HUES6 (cell line): ENCODE measurements at regions not wholly inside any gene's neighbourhood (a gene's known extent, or its start where the extent isn't known, plus 50 kb on each side); places are given as distances from the start of the nearest gene placed in this dataset.

Experiments used
- H3K27ac ChIP-seq: 2 replicates; pipeline ENCODE4 v1.7.0; 2013; ENCODE audit warnings: low read depth, mild to moderate bottlenecking, low read length, inconsistent platforms
- H3K27me3 ChIP-seq: 2 replicates; pipeline ENCODE4 v1.6.1; 2013; ENCODE audit warnings: low read length; ENCODE audit not compliant: control insufficient read depth, insufficient read depth
- H3K36me3 ChIP-seq: 2 replicates; pipeline ENCODE4 v1.6.1; 2013; ENCODE audit warnings: low read length; ENCODE audit not compliant: control insufficient read depth, insufficient read depth
- H3K4me1 ChIP-seq: 2 replicates; pipeline ENCODE4 v1.6.1; 2013; ENCODE audit warnings: low read length; ENCODE audit not compliant: control insufficient read depth, insufficient read depth
- H3K4me3 ChIP-seq: 2 replicates; pipeline ENCODE4 v1.5.1; 2013; ENCODE audit warnings: low read depth, low read length
- H3K9ac ChIP-seq: one replicate; pipeline ENCODE4 v1.6.1; 2013; ENCODE audit warnings: mild to moderate bottlenecking, low read length
- H3K9me3 ChIP-seq: 2 replicates; pipeline ENCODE4 v1.6.1; 2013; ENCODE audit warnings: low read depth, low read length; ENCODE audit not compliant: control insufficient read depth, insufficient read depth

DNA sequence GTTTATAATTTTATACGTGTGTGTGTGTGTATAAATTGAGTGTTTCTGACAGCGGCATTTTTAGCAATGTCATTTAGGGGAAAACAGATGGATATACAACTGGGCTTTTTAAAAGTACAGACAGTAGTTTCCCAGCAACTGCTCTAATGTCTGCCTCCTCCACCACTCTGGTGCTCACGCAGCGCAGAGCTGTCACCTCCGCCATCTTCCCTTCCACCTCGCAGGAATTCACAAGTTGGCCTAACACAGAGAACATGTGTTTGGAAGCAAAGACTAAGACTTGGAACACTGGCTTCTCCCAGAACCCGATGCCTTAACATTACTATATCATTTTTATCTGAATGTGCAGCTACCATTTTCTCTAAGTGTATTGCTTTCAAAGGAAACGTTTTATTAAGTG is 158.3 kb upstream of the FSTL5 start:
- no peak overlapping the region for H3K27ac ChIP-seq
- no peaks in the 10 kb centered on the region for H3K36me3 ChIP-seq
- no peak overlapping the region for H3K4me3 ChIP-seq
- no peaks in the 10 kb centered on the region for H3K4me1 ChIP-seq
- no peak overlapping the region for H3K9ac ChIP-seq
- H3K9me3 ChIP-seq = no peaks in the 10 kb centered on the region
- H3K27me3 ChIP-seq = no peaks in the 10 kb centered on the region

DNA sequence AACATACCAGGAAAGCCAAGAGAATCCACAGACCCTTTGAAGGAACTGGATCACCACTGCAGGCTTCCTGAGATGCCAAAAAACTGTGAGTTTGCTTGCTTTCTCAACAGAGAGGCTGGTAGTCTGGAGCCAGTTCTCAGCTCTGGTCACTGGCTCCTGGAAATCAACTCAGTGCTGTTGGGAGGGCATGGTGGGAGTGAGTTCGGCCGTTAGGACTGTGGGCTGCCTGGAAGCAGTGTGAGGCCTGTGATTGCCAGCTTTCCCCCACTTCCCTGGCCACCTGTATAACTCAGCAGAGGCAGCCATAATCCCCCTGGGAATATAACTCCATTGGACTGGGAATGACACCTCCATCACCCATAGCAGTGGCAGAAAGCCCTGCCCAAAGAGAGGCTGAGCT is 122.0 kb upstream of the FSTL5 start:
- Histone ChIP-seq H3K27ac (no peak overlapping the region), H3K9ac (no peak overlapping the region), H3K4me3 (no peak overlapping the region), H3K9me3 (no peaks in the 10 kb centered on the region), H3K4me1 (no peaks in the 10 kb centered on the region), H3K27me3 (no peaks in the 10 kb centered on the region), H3K36me3 (no peaks in the 10 kb centered on the region)

DNA sequence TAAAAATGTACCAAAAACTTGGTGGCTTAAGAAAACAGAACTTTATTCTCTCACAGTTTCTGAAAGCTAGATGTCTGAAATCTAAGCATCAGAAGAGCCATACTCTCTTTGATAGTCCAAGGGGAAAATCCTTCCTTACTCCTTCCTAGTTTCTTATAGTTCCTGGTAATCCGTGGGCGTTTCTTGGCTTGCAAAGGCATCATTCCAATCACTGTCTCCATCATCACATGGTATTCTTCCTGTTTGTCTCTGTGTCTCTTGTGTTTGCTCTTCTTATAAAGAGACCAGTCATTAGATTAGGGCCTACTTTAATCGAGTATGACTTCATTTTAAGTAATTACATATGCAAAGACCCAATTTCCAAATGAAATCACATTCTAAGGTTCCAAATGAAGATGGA is 118.9 kb upstream of the FSTL5 start:
- Histone ChIP-seq H3K4me1 (no peaks in the 10 kb centered on the region), H3K9ac (no peak overlapping the region), H3K36me3 (no peaks in the 10 kb centered on the region), H3K9me3 (no peaks in the 10 kb centered on the region), H3K27ac (no peak overlapping the region), H3K4me3 (no peak overlapping the region), H3K27me3 (no peaks in the 10 kb centered on the region)

DNA sequence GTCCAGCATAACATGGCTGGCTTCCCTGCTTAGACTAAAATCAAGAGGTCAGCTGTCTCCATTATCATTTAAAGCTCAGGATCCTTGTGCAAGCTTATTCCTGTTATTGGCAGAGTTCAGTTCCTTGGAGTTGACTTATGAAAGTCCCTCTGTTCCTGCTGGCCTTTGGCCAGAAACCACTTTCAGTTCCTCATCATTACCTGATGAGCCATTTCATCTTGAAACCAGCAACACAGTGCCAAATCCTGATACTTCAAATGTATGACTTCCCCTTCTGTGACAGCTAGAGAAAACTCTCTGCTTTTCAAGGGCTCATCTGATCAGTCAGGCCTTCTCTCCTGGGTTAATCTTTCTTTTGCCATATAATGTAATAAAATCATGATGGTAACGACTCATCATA is 110.6 kb upstream of the FSTL5 start:
- H3K4me3 ChIP-seq = no peak overlapping the region
- H3K9ac ChIP-seq = no peak overlapping the region
- H3K9me3 ChIP-seq = no peaks in the 10 kb centered on the region
- H3K27me3 ChIP-seq = no peaks in the 10 kb centered on the region
- no peaks in the 10 kb centered on the region for H3K36me3 ChIP-seq
- no peaks in the 10 kb centered on the region for H3K4me1 ChIP-seq
- H3K27ac ChIP-seq = no peak overlapping the region

DNA sequence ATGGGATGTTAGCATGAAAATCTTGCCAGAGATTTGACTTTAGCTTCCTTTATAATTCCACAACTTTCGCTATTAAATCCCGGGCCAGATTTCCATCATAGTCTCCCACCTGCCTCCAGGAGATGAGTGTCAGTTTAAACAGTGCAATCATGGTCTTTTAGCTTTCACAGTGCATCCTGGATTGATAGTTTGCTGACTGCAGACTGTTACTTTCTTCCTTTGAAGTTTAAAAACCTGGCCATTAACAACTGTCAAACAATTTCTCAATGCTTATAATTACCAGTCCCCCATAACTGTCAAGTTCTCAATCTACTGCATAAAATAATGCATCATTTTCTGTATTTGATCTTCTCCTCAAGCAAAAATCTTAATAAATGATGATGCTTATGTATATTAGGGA is 108.4 kb upstream of the FSTL5 start:
- no peaks in the 10 kb centered on the region for H3K9me3 ChIP-seq
- H3K27ac ChIP-seq = no peak overlapping the region
- no peaks in the 10 kb centered on the region for H3K27me3 ChIP-seq
- H3K4me1 ChIP-seq = no peaks in the 10 kb centered on the region
- no peaks in the 10 kb centered on the region for H3K36me3 ChIP-seq
- no peak overlapping the region for H3K4me3 ChIP-seq
- H3K9ac ChIP-seq = no peak overlapping the region

DNA sequence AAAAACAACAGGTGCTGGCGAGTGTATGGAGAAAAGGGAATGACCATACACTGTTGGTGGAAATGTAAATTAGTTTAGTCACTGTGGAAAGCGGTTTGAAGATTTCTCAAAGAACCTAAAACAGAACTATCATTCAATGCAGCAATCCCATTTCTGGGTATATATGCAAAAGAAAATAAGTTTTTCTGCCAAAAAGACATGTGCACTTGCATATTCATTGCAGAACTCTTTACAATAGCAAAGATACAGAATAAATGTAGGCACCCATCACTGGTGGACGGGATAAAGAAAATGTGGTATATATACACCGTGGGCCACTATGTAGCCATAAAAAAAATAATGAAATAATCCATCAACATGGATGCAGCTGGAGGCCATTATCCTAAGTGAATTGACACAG is 105.1 kb upstream of the FSTL5 start:
- H3K27ac ChIP-seq = no peak overlapping the region
- peaks cover 6% of the 10 kb centered on the region; the same call in 1 of the 2 replicates for H3K9me3 ChIP-seq
- H3K9ac ChIP-seq = no peak overlapping the region
- H3K4me3 ChIP-seq = no peak overlapping the region
- H3K27me3 ChIP-seq = no peaks in the 10 kb centered on the region
- no peaks in the 10 kb centered on the region for H3K36me3 ChIP-seq
- H3K4me1 ChIP-seq = no peaks in the 10 kb centered on the region

DNA sequence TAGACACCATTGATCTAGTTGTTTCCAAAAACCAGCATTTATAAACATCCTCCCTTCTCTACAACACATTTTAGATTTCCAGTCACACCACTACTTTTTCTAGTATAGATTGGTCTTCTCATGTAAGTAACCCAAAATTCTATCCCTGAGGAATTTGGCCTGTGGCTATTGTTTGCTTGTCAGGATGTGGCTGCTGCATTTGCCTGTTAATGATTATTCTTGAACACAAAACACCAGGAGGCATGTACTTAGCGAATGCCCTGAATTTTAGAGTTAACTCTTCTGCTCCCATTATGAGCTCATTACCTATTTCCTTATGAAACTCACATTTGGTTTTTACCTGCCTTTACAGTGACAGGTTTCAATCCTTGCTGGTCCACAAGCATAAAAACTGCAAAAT is 102.0 kb upstream of the FSTL5 start:
- peaks cover 6% of the 10 kb centered on the region; the same call in 1 of the 2 replicates for H3K9me3 ChIP-seq
- H3K9ac ChIP-seq = no peak overlapping the region
- no peaks in the 10 kb centered on the region for H3K4me1 ChIP-seq
- no peaks in the 10 kb centered on the region for H3K36me3 ChIP-seq
- no peak overlapping the region for H3K27ac ChIP-seq
- H3K27me3 ChIP-seq = no peaks in the 10 kb centered on the region
- H3K4me3 ChIP-seq = no peak overlapping the region

DNA sequence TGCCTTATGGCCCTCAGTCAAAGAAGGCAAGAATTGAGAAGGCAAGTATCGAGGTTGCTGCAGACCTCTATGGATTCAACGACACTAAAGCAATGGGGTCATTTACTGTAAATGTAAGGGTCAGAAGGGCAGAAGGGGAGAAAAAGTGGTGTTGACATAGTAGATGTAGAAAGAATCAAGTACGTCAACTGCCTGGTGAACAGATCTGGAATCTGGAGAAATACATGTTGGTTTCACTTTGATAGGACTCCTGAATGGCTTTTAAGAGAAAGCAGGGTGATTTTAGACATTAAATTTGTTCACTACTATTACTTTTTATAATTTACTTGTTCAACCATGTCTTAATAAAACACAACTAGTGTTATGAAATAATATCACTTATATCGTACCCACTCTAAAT is 81.3 kb upstream of the FSTL5 start:
- Histone ChIP-seq H3K4me3 (no peak overlapping the region), H3K27me3 (no peaks in the 10 kb centered on the region), H3K36me3 (no peaks in the 10 kb centered on the region), H3K27ac (no peak overlapping the region), H3K9ac (no peak overlapping the region), H3K9me3 (no peaks in the 10 kb centered on the region), H3K4me1 (no peaks in the 10 kb centered on the region)

DNA sequence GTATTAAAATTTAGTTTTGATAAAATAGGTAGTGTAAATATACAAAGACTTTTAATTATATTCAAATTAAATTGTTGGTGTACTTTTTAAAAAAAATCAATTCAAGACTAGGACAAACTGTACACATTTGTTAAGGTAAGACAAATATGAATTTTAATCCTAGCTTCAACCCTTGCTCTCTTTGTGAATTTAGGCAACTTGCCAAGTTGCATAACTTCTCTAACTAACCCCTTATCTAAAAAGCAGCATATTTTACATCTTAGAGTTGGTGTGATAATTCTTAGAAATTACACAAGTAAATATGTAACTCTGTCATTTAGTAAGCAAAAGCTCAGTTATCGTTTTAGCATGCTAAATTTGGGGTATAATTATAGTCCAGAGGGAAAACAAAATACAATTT is 78.1 kb upstream of the FSTL5 start:
- Histone ChIP-seq H3K27me3 (no peaks in the 10 kb centered on the region), H3K4me3 (no peak overlapping the region), H3K36me3 (no peaks in the 10 kb centered on the region), H3K9me3 (no peaks in the 10 kb centered on the region), H3K9ac (no peak overlapping the region), H3K27ac (no peak overlapping the region), H3K4me1 (no peaks in the 10 kb centered on the region)

DNA sequence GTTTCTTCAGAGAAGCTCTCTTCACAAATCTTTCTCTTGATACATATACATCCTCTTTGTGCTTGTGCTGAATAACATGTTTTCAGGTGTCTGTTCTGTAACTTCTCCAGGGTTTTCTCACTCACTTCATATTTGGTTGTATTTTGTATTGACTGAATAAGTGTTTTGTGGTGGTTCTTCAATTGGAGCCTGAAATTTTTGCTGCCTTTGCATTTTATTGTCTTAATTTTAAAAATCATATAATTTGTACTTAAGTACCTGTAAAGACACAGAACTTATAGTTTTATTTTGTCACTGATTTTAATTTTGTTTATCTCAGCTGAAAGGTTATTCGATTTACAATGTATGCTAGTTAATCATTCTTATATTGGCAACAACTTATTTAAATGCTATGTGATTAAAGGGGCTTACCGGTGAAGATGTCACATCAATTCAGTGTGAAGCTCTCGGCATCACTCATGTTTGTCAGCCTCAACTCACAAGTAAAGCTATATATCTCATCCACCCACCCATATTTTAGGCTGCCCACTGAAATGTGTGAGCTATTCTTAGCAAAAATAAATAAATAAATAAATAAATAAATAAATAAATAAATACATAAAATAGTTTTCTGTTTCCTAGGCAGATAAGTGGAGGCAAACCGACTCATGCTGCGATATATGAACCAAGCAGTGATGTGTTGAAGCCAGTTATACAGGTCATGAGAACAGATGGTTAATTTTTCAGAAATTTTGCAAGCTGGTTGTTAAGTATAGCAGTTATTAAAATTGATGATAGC is 76.4 kb upstream of the FSTL5 start:
- Histone ChIP-seq H3K9me3 (no peaks in the 10 kb centered on the region), H3K9ac (no peak overlapping the region), H3K4me1 (no peaks in the 10 kb centered on the region), H3K36me3 (no peaks in the 10 kb centered on the region), H3K27ac (no peak overlapping the region), H3K27me3 (no peaks in the 10 kb centered on the region), H3K4me3 (no peak overlapping the region)

DNA sequence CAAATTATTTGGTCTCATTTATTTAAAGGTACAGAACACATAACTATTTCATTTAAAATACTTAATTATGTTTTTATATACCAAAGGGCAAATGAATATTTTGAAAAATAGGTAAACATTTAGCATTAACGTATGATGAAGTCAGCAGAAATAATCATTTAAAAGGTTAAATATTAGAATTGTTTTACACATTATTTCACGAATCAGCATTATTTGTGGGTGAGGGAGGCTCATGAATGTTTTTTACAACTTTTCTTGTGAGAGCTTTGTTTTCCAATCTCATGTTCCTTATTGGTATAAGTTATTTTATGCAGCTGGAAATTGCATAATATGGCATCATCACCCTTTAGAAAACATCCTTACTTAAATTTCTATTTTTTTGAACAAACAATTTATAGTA is 73.9 kb upstream of the FSTL5 start:
- H3K9me3 ChIP-seq = 0 out of 2 replicates have a peak, but pooled peaks cover 2% of the 10 kb centered on the region
- H3K9ac ChIP-seq = no peak overlapping the region
- H3K4me3 ChIP-seq = no peak overlapping the region
- H3K4me1 ChIP-seq = no peaks in the 10 kb centered on the region
- no peak overlapping the region for H3K27ac ChIP-seq
- H3K36me3 ChIP-seq = no peaks in the 10 kb centered on the region
- H3K27me3 ChIP-seq = no peaks in the 10 kb centered on the region
